ENCODE measurements at regions not wholly inside any gene's neighbourhood (a gene's known extent, or its start where the extent isn't known, plus 50 kb on each side); places are given as distances from the start of the nearest gene placed in this dataset.

DNA sequence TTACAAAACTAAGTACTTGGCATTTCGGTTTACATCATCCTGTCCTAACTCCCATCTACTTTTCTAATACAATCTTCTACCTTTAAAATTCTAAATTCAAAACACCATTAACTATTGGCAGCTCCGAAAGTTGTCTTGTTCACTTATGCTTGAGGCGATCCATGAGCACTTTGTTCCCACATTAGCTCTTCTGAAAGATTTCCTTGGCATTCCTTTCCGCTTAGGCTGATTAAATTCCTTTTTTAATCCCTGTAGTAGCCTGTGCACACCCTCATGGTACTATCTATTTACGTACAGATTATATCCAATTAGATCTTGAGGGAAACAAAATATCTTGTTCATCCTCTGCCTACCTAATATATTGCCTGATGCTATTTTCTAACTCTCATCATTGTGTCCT is 480.7 kb downstream of the PRKD1 start:
- no peaks in the 10 kb centered on the region for H3K9me3 ChIP-seq
- no peak for TF ChIP-seq POLR2AphosphoS5 (IDR thresholded peaks at IDR 0.05; ENCODE audit: insufficient read depth in 1 of 2, low read depth in 1 of 2)
- TF ChIP-seq, protein P1, sequence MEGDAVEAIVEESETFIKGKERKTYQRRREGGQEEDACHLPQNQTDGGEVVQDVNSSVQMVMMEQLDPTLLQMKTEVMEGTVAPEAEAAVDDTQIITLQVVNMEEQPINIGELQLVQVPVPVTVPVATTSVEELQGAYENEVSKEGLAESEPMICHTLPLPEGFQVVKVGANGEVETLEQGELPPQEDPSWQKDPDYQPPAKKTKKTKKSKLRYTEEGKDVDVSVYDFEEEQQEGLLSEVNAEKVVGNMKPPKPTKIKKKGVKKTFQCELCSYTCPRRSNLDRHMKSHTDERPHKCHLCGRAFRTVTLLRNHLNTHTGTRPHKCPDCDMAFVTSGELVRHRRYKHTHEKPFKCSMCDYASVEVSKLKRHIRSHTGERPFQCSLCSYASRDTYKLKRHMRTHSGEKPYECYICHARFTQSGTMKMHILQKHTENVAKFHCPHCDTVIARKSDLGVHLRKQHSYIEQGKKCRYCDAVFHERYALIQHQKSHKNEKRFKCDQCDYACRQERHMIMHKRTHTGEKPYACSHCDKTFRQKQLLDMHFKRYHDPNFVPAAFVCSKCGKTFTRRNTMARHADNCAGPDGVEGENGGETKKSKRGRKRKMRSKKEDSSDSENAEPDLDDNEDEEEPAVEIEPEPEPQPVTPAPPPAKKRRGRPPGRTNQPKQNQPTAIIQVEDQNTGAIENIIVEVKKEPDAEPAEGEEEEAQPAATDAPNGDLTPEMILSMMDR (IDR thresholded peaks at IDR 0.05): no peak
- TF ChIP-seq POLR2A (IDR thresholded peaks at IDR 0.05): no peak
- H3K36me3 ChIP-seq: no peaks in the 10 kb centered on the region
- H3K27me3 ChIP-seq: no peaks in the 10 kb centered on the region
- H3K4me3 ChIP-seq: no peak overlapping the region
- DNase-seq (ENCODE audit: extremely low spot score in 2 of 2): no peak
- H3K27ac ChIP-seq: no peak overlapping the region
- intact Hi-C loops (cut with DNase I): no loop called here
- no peaks in the 10 kb centered on the region for H3K4me1 ChIP-seq

DNA sequence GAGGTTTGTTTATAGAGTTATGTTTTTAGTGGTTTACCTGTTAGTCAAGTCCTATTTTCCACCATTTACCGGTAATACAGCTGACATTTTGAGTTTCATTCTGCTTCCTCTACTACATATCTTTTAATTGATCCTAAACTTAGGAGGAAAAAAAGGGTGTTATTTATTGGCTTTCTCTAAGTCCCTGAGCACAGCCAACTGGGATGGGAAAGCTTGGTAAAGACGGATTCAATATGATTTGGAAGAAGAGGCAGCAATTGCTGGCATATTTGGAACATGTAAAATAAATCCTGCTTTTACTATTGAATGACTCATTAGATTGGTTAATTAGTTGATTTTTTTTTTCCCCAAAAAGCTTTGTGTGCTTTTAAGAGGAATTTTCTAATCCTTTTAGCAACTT is 475.7 kb downstream of the PRKD1 start:
- TF ChIP-seq, protein P1 (IDR thresholded peaks at IDR 0.05): no peak
- TF ChIP-seq POLR2A (IDR thresholded peaks at IDR 0.05) (no peak), POLR2AphosphoS5 (IDR thresholded peaks at IDR 0.05; ENCODE audit: insufficient read depth in 1 of 2, low read depth in 1 of 2) (no peak)
- H3K9me3 ChIP-seq: no peaks in the 10 kb centered on the region
- no peaks in the 10 kb centered on the region for H3K4me1 ChIP-seq
- H3K4me3 ChIP-seq: no peak overlapping the region
- no peak for DNase-seq (ENCODE audit: extremely low spot score in 2 of 2)
- no peaks in the 10 kb centered on the region for H3K36me3 ChIP-seq
- no peaks in the 10 kb centered on the region for H3K27me3 ChIP-seq
- no peak overlapping the region for H3K27ac ChIP-seq
- intact Hi-C loops (cut with DNase I): no loop called here

DNA sequence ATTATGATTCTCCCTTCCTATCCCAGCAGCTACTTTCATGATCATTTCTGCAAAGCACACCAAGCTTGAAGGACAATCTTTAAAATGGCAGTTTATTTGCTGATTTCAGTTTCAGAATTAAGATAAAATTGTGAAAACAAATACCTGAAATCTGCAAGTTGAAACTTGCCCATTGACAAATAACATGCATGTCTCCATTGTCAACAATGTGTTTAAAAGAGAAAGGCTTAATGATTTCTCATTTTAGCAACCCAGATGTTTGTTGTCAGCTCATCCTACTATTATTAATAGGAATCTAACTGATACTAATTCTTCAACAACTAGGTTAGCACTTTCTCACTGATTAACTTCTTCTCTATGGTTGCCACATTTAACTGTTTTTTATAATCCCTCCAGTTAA is 474.6 kb downstream of the PRKD1 start:
- Histone ChIP-seq H3K36me3 (no peaks in the 10 kb centered on the region), H3K4me1 (no peaks in the 10 kb centered on the region), H3K9me3 (no peaks in the 10 kb centered on the region), H3K27ac (no peak overlapping the region), H3K4me3 (no peak overlapping the region), H3K27me3 (no peaks in the 10 kb centered on the region)
- TF ChIP-seq POLR2A (IDR thresholded peaks at IDR 0.05) (no peak), POLR2AphosphoS5 (IDR thresholded peaks at IDR 0.05; ENCODE audit: insufficient read depth in 1 of 2, low read depth in 1 of 2) (no peak)
- TF ChIP-seq, protein P1 (IDR thresholded peaks at IDR 0.05): no peak
- no peak for DNase-seq (ENCODE audit: extremely low spot score in 2 of 2)
- intact Hi-C loops (cut with DNase I): no loop called here

GRCh38 chr14:29454026-29454693 is 473.5 kb downstream of the PRKD1 start:
- Histone ChIP-seq H3K4me1 (no peaks in the 10 kb centered on the region), H3K27me3 (no peaks in the 10 kb centered on the region), H3K9me3 (no peaks in the 10 kb centered on the region), H3K36me3 (no peaks in the 10 kb centered on the region), H3K27ac (no peak overlapping the region), H3K4me3 (no peak overlapping the region)
- no peak for DNase-seq (ENCODE audit: extremely low spot score in 2 of 2)
- TF ChIP-seq, protein P1 (IDR thresholded peaks at IDR 0.05): no peak
- no peak for TF ChIP-seq POLR2A (IDR thresholded peaks at IDR 0.05)
- no peak for TF ChIP-seq POLR2AphosphoS5 (IDR thresholded peaks at IDR 0.05; ENCODE audit: insufficient read depth in 1 of 2, low read depth in 1 of 2)
- intact Hi-C loops (cut with DNase I): no loop called here

DNA sequence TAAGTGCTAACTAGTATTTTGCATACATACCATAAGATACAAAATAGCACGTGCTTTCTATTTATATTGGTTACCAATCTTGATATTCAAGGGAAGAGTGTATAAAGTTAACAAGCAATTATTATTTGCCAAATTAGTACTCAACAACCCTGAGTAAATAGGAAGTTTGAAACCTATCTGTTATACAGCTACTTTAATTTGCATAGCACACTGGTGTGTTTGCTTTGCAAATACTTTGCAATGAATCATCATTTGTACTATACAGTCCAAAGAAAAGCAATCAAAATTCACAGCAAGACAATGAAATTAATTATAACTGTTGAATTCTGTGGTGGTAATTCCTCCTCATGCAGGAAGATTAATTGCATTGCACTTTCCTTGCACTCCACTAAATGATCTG is 469.1 kb downstream of the PRKD1 start:
- no peak for DNase-seq (ENCODE audit: extremely low spot score in 2 of 2)
- Histone ChIP-seq H3K4me1 (no peaks in the 10 kb centered on the region), H3K27ac (no peak overlapping the region), H3K27me3 (no peaks in the 10 kb centered on the region), H3K36me3 (no peaks in the 10 kb centered on the region), H3K9me3 (no peaks in the 10 kb centered on the region), H3K4me3 (no peak overlapping the region)
- TF ChIP-seq, protein P1 (IDR thresholded peaks at IDR 0.05): no peak
- no peak for TF ChIP-seq POLR2A (IDR thresholded peaks at IDR 0.05)
- no peak for TF ChIP-seq POLR2AphosphoS5 (IDR thresholded peaks at IDR 0.05; ENCODE audit: insufficient read depth in 1 of 2, low read depth in 1 of 2)
- intact Hi-C loops (cut with DNase I): no loop called here
